CD4-positive, alpha-beta memory T cell (primary cell): ENCODE measurements at regions not wholly inside any gene's neighbourhood (a gene's known extent, or its start where the extent isn't known, plus 50 kb on each side); places are given as distances from the start of the nearest gene placed in this dataset.

Experiments
- CTCF ChIA-PET: fragments of 350-600 bp; sonication (Branson Sonifier 250); formaldehyde crosslinking; loops from one replicate; lab custom pipeline; 2021; ENCODE audit warnings: inconsistent platforms; ENCODE audit not compliant: partially characterized antibody; lab: Charles Lee
- POLR2A ChIA-PET: fragments of 350-600 bp; sonication (Branson Sonifier 250); formaldehyde crosslinking; loops from one replicate; lab custom pipeline; 2021; ENCODE audit not compliant: partially characterized antibody; lab: Charles Lee
- DNase-seq, 5 donors: peaks; one replicate each; pipeline versions ENCODE4 v3.0.0 to v3.0.0-alpha.2; 2020 to 2022; ENCODE audit warnings: mixed read lengths in 1 of 5
- H3K27ac ChIP-seq: one replicate; pipeline ENCODE4 v1.7.0; 2013; ENCODE audit warnings: low read depth, low read length
- H3K27me3 ChIP-seq: 2 replicates; pipeline ENCODE4 v1.7.0; 2013; ENCODE audit warnings: mild to moderate bottlenecking, low read length, moderate library complexity; ENCODE audit not compliant: insufficient read depth
- H3K36me3 ChIP-seq: 2 replicates; pipeline ENCODE4 v1.7.0; 2013; ENCODE audit warnings: mild to moderate bottlenecking, low read length, moderate library complexity; ENCODE audit not compliant: insufficient read depth
- H3K4me1 ChIP-seq: 2 replicates; pipeline ENCODE4 v1.7.0; 2013; ENCODE audit warnings: mild to moderate bottlenecking, low read length, moderate library complexity; ENCODE audit not compliant: insufficient read depth
- H3K4me3 ChIP-seq, 2 donors: one replicate each; pipeline ENCODE4 v1.7.0; 2013; ENCODE audit warnings: low read length in 2 of 2, mild to moderate bottlenecking in 1 of 2
- H3K9me3 ChIP-seq, 2 donors: one replicate each; pipeline ENCODE4 v1.7.0; 2013; ENCODE audit warnings: low read length in 2 of 2, control low read depth in 1 of 2; ENCODE audit not compliant: control insufficient read depth in 1 of 2
- H3K27ac Mint-ChIP-seq, 7 donors: one replicate each; pipeline ENCODE4 v1.8.0; 2020 to 2021; ENCODE audit warnings: mixed read lengths in 7 of 7, mild to moderate bottlenecking in 6 of 7, inconsistent platforms in 3 of 7, moderate library complexity in 3 of 7
- H3K27me3 Mint-ChIP-seq, 2 donors: one replicate each; pipeline ENCODE4 v1.8.0; 2020 to 2021; ENCODE audit warnings: mixed read lengths in 2 of 2
- H3K36me3 Mint-ChIP-seq, 2 donors: one replicate each; pipeline ENCODE4 v1.8.0; 2020 to 2021; ENCODE audit warnings: mixed read lengths in 2 of 2, inconsistent platforms in 1 of 2, mild to moderate bottlenecking in 1 of 2
- H3K4me1 Mint-ChIP-seq, 4 donors: one replicate each; pipeline ENCODE4 v1.8.0; 2020 to 2021; ENCODE audit warnings: mixed read lengths in 4 of 4, mild to moderate bottlenecking in 1 of 4
- H3K4me3 Mint-ChIP-seq, 8 donors: one replicate each; pipeline ENCODE4 v1.8.0; 2020 to 2021; ENCODE audit warnings: mixed read lengths in 8 of 8, mild to moderate bottlenecking in 7 of 8, moderate library complexity in 6 of 8, inconsistent platforms in 3 of 8
- H3K9me3 Mint-ChIP-seq, 8 donors: one replicate each; pipeline ENCODE4 v1.8.0; 2020 to 2021; ENCODE audit warnings: mixed read lengths in 8 of 8, mild to moderate bottlenecking in 5 of 8, inconsistent platforms in 3 of 8, moderate library complexity in 1 of 8
- intact Hi-C: fragments of 100-400 bp; cut with micrococcal nuclease; formaldehyde crosslinking; loops from one replicate; pipeline ENCODE4 v1.15.1; 2023

GRCh38 chr6:144574796-144575195, 289.7 kb downstream of the UTRN start:
- Histone ChIP-seq H3K27ac (no peak overlapping the region), H3K4me1 (peaks cover 20% of the 10 kb centered on the region), H3K9me3 (no peaks in the 10 kb centered on the region), H3K36me3 (peaks cover 24% of the 10 kb centered on the region), H3K27me3 (no peaks in the 10 kb centered on the region), H3K4me3 (no peak overlapping the region)
- no peak overlapping the region for H3K4me3 Mint-ChIP-seq
- intact Hi-C loops: no loop called here
- peak overlapping the region in 5 of 7 donors; percentile 8 to 56 (median 42) for H3K27ac Mint-ChIP-seq
- H3K4me1 Mint-ChIP-seq: peaks cover 6 to 29% (median 21%) of the 10 kb centered on the region in 4 donors
- no peak for DNase-seq
- H3K27me3 Mint-ChIP-seq: no peaks in the 10 kb centered on the region
- H3K36me3 Mint-ChIP-seq: peaks cover 35 to 54% of the 10 kb centered on the region in 2 donors
- H3K9me3 Mint-ChIP-seq: peaks cover 0 to 4% (median 0%) of the 10 kb centered on the region in 8 donors
- ChIA-PET CTCF (no interaction called here), POLR2A (interaction anchor here (0.5 kb wide), 1 partner anchor 89 kb away, joined by 3 read pairs; no protein-coding TSS in a partner anchor)

- no peak overlapping the region for H3K4me3 ChIP-seq
- Mint-ChIP-seq H3K36me3 (peaks cover 31 to 56% of the 10 kb centered on the region in 2 donors), H3K27me3 (no peaks in the 10 kb centered on the region), H3K9me3 (peaks cover 0 to 2% (median 0%) of the 10 kb centered on the region in 8 donors), H3K4me1 (peaks cover 6 to 30% (median 25%) of the 10 kb centered on the region in 4 donors), H3K4me3 (peak overlapping the region in 1 of 8 donors; percentile 20), H3K27ac (peak overlapping the region in 1 of 7 donors; percentile 8)
- CTCF ChIA-PET: no interaction called here
- POLR2A ChIA-PET: interaction anchor here (0.5 kb wide), 1 partner anchor 88 kb away, joined by 3 read pairs; no protein-coding TSS in a partner anchor
- H3K27me3 ChIP-seq: no peaks in the 10 kb centered on the region
- H3K27ac ChIP-seq: no peak overlapping the region
- no peaks in the 10 kb centered on the region for H3K9me3 ChIP-seq
- intact Hi-C loops: no loop called here
- peaks cover 20% of the 10 kb centered on the region for H3K4me1 ChIP-seq
- H3K36me3 ChIP-seq: peaks cover 29% of the 10 kb centered on the region
- no peak for DNase-seq
These were observed 290.2 kb downstream of the UTRN start for GRCh38 chr6:144575327-144575726.

- ChIA-PET POLR2A (no interaction called here), CTCF (no interaction called here)
- Histone ChIP-seq H3K4me1 (peaks cover 20% of the 10 kb centered on the region), H3K36me3 (peaks cover 30% of the 10 kb centered on the region), H3K4me3 (no peak overlapping the region), H3K27me3 (no peaks in the 10 kb centered on the region), H3K27ac (no peak overlapping the region), H3K9me3 (no peaks in the 10 kb centered on the region)
- DNase-seq: no peak
- peaks cover 24 to 51% of the 10 kb centered on the region in 2 donors for H3K36me3 Mint-ChIP-seq
- intact Hi-C loops: no loop called here
- H3K9me3 Mint-ChIP-seq: peaks cover 0 to under 1% (median 0%) of the 10 kb centered on the region in 8 donors
- H3K27ac Mint-ChIP-seq: peak overlapping the region in 5 of 7 donors; percentile 38 to 78 (median 63)
- peak overlapping the region in 7 of 8 donors; percentile 1 to 64 (median 27) for H3K4me3 Mint-ChIP-seq
- no peaks in the 10 kb centered on the region for H3K27me3 Mint-ChIP-seq
- H3K4me1 Mint-ChIP-seq: peaks cover 12 to 35% (median 30%) of the 10 kb centered on the region in 4 donors
These were observed 291.7 kb downstream of the UTRN start for GRCh38 chr6:144576871-144577270.

- no peaks in the 10 kb centered on the region for H3K27me3 ChIP-seq
- no peak overlapping the region for H3K4me3 ChIP-seq
- Mint-ChIP-seq H3K9me3 (no peaks in the 10 kb centered on the region), H3K4me3 (no peak overlapping the region), H3K4me1 (peaks cover 28 to 53% (median 44%) of the 10 kb centered on the region in 4 donors), H3K36me3 (peaks cover 11 to 40% of the 10 kb centered on the region in 2 donors), H3K27me3 (no peaks in the 10 kb centered on the region), H3K27ac (peak overlapping the region in 2 of 7 donors; percentile 14 to 54)
- H3K27ac ChIP-seq: no peak overlapping the region
- H3K9me3 ChIP-seq: no peaks in the 10 kb centered on the region
- intact Hi-C loops: no loop called here
- H3K4me1 ChIP-seq: peaks cover 37% of the 10 kb centered on the region
- ChIA-PET POLR2A (no interaction called here), CTCF (interaction anchor here (3.5 kb wide), 1 partner anchor 11 kb away, joined by 15 read pairs; no protein-coding TSS in a partner anchor)
- H3K36me3 ChIP-seq: peaks cover 30% of the 10 kb centered on the region
- DNase-seq: no peak
These were observed 293.5 kb downstream of the UTRN start for GRCh38 chr6:144578385-144579350.

DNA sequence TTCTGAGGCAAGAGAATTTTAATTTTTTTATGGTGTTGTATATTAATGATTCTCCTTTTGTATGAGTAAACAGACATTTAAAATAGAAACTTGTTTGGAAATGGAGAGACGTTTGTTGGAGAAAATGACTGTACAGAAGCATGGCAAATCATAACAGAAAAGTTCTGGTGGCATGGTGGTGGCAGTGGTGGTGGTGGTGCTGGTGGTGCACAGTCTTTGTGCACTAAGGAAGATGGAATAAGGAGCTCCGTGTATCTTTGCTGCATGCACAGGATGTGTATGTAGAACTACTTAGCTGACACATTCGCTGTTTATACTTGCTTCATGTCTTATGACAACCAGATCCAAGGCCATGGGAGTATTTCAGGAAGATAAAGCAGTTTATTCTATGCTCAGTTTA, 294.9 kb downstream of the UTRN start:
- no peaks in the 10 kb centered on the region for H3K27me3 ChIP-seq
- H3K27me3 Mint-ChIP-seq: no peaks in the 10 kb centered on the region
- H3K36me3 Mint-ChIP-seq: peaks cover 11 to 33% of the 10 kb centered on the region in 2 donors
- H3K9me3 ChIP-seq: no peaks in the 10 kb centered on the region
- peak overlapping the region in 6 of 7 donors; percentile 4 to 66 (median 54) for H3K27ac Mint-ChIP-seq
- H3K9me3 Mint-ChIP-seq: no peaks in the 10 kb centered on the region
- H3K4me3 Mint-ChIP-seq: no peak overlapping the region
- peaks cover 34% of the 10 kb centered on the region for H3K4me1 ChIP-seq
- ChIA-PET POLR2A (no interaction called here), CTCF (interaction anchor here (1.6 to 3.5 kb wide), 2 partner anchors 12 to 17 kb away, joined by 7 to 15 read pairs; no protein-coding TSS in a partner anchor)
- peaks cover 26 to 42% (median 36%) of the 10 kb centered on the region in 4 donors for H3K4me1 Mint-ChIP-seq
- H3K4me3 ChIP-seq: no peak overlapping the region
- H3K36me3 ChIP-seq: peaks cover 30% of the 10 kb centered on the region
- H3K27ac ChIP-seq: no peak overlapping the region
- no peak for DNase-seq
- intact Hi-C loops: loop anchor here (5.0 to 10.0 kb wide), 3 partner anchors 165 to 1052 kb away; no protein-coding TSS in a partner anchor

DNA sequence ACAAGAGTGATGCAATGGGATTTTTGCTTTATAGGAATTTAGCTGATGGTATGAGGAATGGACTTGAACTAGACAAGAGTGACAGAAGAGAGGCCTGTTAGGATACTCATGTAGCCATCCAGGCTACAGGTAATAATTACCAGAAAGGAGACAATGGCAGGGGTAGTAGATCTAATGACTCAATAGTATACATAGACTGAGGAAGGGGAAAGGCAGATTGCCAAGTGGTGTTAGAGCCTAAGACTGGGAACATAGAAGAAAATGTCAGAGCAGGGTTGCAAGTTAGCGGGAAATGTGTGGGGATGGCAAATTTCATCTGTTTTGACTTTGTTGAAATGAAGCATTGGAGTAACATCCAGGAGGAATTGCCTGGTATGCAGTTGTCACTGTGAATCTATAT, 295.6 kb downstream of the UTRN start:
- intact Hi-C loops: loop anchor here (5.0 to 10.0 kb wide), 3 partner anchors 164 to 1052 kb away; no protein-coding TSS in a partner anchor
- H3K4me1 Mint-ChIP-seq: peaks cover 25 to 35% (median 32%) of the 10 kb centered on the region in 4 donors
- H3K27me3 Mint-ChIP-seq: no peaks in the 10 kb centered on the region
- Histone ChIP-seq H3K9me3 (no peaks in the 10 kb centered on the region), H3K27ac (no peak overlapping the region), H3K4me1 (peaks cover 27% of the 10 kb centered on the region), H3K36me3 (peaks cover 30% of the 10 kb centered on the region), H3K27me3 (no peaks in the 10 kb centered on the region), H3K4me3 (no peak overlapping the region)
- no peaks in the 10 kb centered on the region for H3K9me3 Mint-ChIP-seq
- H3K27ac Mint-ChIP-seq: peak overlapping the region in 4 of 7 donors; percentile 0 to 12 (median 4)
- CTCF ChIA-PET: interaction anchor here (1.6 to 3.5 kb wide), 3 partner anchors 13 to 28 kb away, joined by 6 to 15 read pairs (median 7); no protein-coding TSS in a partner anchor
- peak overlapping the region in 1 of 8 donors; percentile 2 for H3K4me3 Mint-ChIP-seq
- POLR2A ChIA-PET: no interaction called here
- peaks cover 11 to 30% of the 10 kb centered on the region in 2 donors for H3K36me3 Mint-ChIP-seq
- DNase-seq: no peak
